PC-3 (cell line): ENCODE measurements at regions not wholly inside any gene's neighbourhood (a gene's known extent, or its start where the extent isn't known, plus 50 kb on each side); places are given as distances from the start of the nearest gene placed in this dataset.

Experiments
- EZH2 ChIP-seq: fragments of 300-600 bp; sonication (generic); IDR thresholded peaks from one replicate; pipeline ENCODE4 v1.6.1; 2017; ENCODE audit warnings: antibody characterized with exemption, mild to moderate bottlenecking, low read length; ENCODE audit not compliant: unreplicated experiment
- TF ChIP-seq, protein P1 (sequence below): fragments of 300-600 bp; sonication (generic); conservative IDR thresholded peaks from 2 replicates; pipeline ENCODE4 v1.5.1; 2017; ENCODE audit warnings: antibody characterized with exemption, low read depth, mild to moderate bottlenecking, low read length

DNA sequence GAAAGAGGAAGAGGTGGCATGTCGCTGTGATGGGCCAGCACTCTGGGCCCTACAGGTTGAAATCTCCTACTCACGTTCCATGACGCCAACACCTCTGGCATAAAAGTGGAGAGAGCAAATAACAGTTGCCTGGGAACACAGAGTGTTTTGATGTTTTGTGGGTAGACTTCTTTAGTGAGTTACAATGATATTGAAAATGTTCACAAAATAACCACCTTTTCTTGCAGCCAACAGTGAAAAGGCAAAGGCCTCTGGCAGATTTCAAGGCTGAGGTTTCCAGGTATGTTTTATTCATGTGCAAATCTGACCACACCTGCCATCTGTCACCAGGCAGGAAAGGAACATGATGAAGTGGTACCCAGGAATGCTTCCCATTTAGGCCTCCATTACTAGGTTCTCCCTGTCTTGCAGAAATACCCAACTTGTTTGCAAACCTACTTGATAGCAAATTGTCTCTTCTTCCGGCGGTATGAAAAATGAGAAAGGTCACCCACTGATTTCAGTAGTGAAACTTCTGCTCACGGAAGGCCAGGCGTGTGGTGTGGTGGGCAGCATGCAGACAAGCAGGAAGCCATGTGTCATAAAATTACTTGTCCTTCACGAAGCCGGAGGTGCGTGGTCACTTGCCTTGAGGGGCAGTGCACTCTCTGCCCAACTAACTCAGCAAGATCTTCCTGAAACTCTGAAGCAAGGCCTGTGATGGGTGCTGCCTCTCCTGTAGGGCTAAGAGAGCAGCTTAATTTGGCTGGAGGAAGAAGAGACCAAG, 299.1 kb upstream of the PRDM1 start:
- TF ChIP-seq, protein P1, sequence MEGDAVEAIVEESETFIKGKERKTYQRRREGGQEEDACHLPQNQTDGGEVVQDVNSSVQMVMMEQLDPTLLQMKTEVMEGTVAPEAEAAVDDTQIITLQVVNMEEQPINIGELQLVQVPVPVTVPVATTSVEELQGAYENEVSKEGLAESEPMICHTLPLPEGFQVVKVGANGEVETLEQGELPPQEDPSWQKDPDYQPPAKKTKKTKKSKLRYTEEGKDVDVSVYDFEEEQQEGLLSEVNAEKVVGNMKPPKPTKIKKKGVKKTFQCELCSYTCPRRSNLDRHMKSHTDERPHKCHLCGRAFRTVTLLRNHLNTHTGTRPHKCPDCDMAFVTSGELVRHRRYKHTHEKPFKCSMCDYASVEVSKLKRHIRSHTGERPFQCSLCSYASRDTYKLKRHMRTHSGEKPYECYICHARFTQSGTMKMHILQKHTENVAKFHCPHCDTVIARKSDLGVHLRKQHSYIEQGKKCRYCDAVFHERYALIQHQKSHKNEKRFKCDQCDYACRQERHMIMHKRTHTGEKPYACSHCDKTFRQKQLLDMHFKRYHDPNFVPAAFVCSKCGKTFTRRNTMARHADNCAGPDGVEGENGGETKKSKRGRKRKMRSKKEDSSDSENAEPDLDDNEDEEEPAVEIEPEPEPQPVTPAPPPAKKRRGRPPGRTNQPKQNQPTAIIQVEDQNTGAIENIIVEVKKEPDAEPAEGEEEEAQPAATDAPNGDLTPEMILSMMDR: no peak
- no peak for TF ChIP-seq EZH2
